ENCODE measurements at regions not wholly inside any gene's neighbourhood (a gene's known extent, or its start where the extent isn't known, plus 50 kb on each side); places are given as distances from the start of the nearest gene placed in this dataset.

DNA sequence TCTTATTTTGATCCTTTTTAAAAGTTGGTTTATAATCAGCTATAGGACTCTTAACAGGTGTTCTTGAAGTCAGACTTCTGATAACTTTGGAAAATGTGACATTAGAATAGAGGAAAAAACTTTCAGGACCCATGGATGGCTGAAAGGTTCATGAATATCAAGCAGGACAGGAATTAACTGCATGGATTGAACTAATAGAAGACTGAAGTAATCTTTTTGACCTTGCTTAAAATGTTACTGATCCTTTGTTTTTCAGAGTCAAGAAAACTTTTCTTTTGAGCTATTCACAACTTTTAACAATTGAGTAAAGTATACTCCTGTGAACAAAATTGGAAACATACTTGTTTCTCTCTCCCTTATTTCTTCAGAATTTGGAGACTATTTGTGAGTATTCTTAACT is 79.2 kb downstream of the PLK2 start:
- no peaks in the 10 kb centered on the region for H3K36me3 ChIP-seq
- no peaks in the 10 kb centered on the region for H3K4me1 ChIP-seq
- no peaks in the 10 kb centered on the region for H3K9me3 ChIP-seq
- H3K27me3 ChIP-seq, result no peaks in the 10 kb centered on the region
- DNase-seq (no peak), ATAC-seq (no peak)
- TF ChIP-seq, protein P1, sequence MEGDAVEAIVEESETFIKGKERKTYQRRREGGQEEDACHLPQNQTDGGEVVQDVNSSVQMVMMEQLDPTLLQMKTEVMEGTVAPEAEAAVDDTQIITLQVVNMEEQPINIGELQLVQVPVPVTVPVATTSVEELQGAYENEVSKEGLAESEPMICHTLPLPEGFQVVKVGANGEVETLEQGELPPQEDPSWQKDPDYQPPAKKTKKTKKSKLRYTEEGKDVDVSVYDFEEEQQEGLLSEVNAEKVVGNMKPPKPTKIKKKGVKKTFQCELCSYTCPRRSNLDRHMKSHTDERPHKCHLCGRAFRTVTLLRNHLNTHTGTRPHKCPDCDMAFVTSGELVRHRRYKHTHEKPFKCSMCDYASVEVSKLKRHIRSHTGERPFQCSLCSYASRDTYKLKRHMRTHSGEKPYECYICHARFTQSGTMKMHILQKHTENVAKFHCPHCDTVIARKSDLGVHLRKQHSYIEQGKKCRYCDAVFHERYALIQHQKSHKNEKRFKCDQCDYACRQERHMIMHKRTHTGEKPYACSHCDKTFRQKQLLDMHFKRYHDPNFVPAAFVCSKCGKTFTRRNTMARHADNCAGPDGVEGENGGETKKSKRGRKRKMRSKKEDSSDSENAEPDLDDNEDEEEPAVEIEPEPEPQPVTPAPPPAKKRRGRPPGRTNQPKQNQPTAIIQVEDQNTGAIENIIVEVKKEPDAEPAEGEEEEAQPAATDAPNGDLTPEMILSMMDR (IDR thresholded peaks at IDR 0.05 in 4 of 5, conservative IDR thresholded peaks at IDR 0.05 in 1 of 5), result no peak
- TF ChIP-seq POLR2A (IDR thresholded peaks at IDR 0.05), result no peak
- in situ Hi-C loops (cut with MboI; ENCODE audit: low sequenced_read_pairs in 4 of 4) (no loop called here), intact Hi-C loops (cut with DNase I; ENCODE audit: low total_unique reads) (no loop called here)
- no peak overlapping the region for H3K4me3 ChIP-seq
- no peak overlapping the region for H3K27ac ChIP-seq

GRCh38 chr5:58378613-58379390 is 81.1 kb downstream of the PLK2 start:
- ATAC-seq, result no peak

DNA sequence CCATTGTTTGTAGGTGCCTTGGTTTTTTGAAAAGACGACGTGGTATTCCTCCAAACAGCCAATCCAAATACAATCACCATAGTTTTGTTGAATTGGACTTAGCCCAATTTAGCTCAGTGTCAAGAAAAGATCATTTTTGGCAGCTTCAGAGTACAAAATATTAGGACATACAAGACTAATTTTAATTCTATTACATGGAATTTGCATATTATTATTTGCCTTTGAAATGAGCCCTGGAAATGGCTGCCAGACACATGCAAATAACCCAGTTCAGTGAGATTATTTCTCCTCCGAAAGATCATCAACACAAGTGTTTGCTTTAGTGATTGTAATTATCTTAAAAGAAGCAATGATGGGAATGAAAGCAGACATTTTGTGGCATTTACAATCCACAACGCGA is 89.3 kb downstream of the PLK2 start:
- Histone ChIP-seq H3K36me3 (no peaks in the 10 kb centered on the region), H3K27ac (no peak overlapping the region), H3K4me1 (peaks cover 0 to 6% of the 10 kb centered on the region in 2 donors), H3K4me3 (no peak overlapping the region), H3K9me3 (no peaks in the 10 kb centered on the region), H3K27me3 (no peaks in the 10 kb centered on the region)
- ATAC-seq, result no peak
- no peak for TF ChIP-seq POLR2A (IDR thresholded peaks at IDR 0.05)
- TF ChIP-seq, protein P1 (IDR thresholded peaks at IDR 0.05 in 4 of 5, conservative IDR thresholded peaks at IDR 0.05 in 1 of 5), result no peak
- DNase-seq, result no peak
- intact Hi-C loops (cut with DNase I; ENCODE audit: low total_unique reads) (no loop called here), in situ Hi-C loops (cut with MboI; ENCODE audit: low sequenced_read_pairs in 4 of 4) (no loop called here)

More at GRCh38 chr5:58378613-58379390, 81.1 kb downstream of the PLK2 start:
- Histone ChIP-seq H3K4me1 (no peaks in the 10 kb centered on the region), H3K27ac (no peak overlapping the region), H3K36me3 (no peaks in the 10 kb centered on the region), H3K9me3 (no peaks in the 10 kb centered on the region), H3K4me3 (no peak overlapping the region), H3K27me3 (no peaks in the 10 kb centered on the region)
- in situ Hi-C loops (cut with MboI; ENCODE audit: low sequenced_read_pairs in 4 of 4), result no loop called here
- intact Hi-C loops (cut with DNase I; ENCODE audit: low total_unique reads), result no loop called here
- DNase-seq, result no peak
- TF ChIP-seq, protein P1 (IDR thresholded peaks at IDR 0.05 in 4 of 5, conservative IDR thresholded peaks at IDR 0.05 in 1 of 5), result no peak
- no peak for TF ChIP-seq POLR2A (IDR thresholded peaks at IDR 0.05)

- DNase-seq, result no peak
- in situ Hi-C loops (cut with MboI; ENCODE audit: low sequenced_read_pairs in 4 of 4), result no loop called here
- no peak overlapping the region for H3K4me3 ChIP-seq
- H3K9me3 ChIP-seq, result no peaks in the 10 kb centered on the region
- no peaks in the 10 kb centered on the region for H3K36me3 ChIP-seq
- H3K27me3 ChIP-seq, result no peaks in the 10 kb centered on the region
- no peak for ATAC-seq
- intact Hi-C loops (cut with DNase I; ENCODE audit: low total_unique reads), result no loop called here
- H3K4me1 ChIP-seq, result peaks cover 0 to 6% of the 10 kb centered on the region in 2 donors
- no peak overlapping the region for H3K27ac ChIP-seq
- TF ChIP-seq POLR2A (IDR thresholded peaks at IDR 0.05), result no peak
Observed at GRCh38 chr5:58369513-58370190, 90.2 kb downstream of the PLK2 start.

- no peak overlapping the region for H3K4me3 ChIP-seq
- H3K36me3 ChIP-seq, result no peaks in the 10 kb centered on the region
- no peaks in the 10 kb centered on the region for H3K9me3 ChIP-seq
- ATAC-seq (no peak), DNase-seq (no peak)
- intact Hi-C loops (cut with DNase I; ENCODE audit: low total_unique reads), result no loop called here
- H3K27me3 ChIP-seq, result no peaks in the 10 kb centered on the region
- in situ Hi-C loops (cut with MboI; ENCODE audit: low sequenced_read_pairs in 4 of 4), result no loop called here
- no peak overlapping the region for H3K27ac ChIP-seq
- no peak for TF ChIP-seq POLR2A (IDR thresholded peaks at IDR 0.05)
- TF ChIP-seq, protein P1 (IDR thresholded peaks at IDR 0.05 in 4 of 5, conservative IDR thresholded peaks at IDR 0.05 in 1 of 5), result no peak
- H3K4me1 ChIP-seq, result peaks cover 0 to 6% of the 10 kb centered on the region in 2 donors
Observed at GRCh38 chr5:58366461-58366860, 93.4 kb downstream of the PLK2 start.
